G401.6 (cell line): ENCODE measurements at regions not wholly inside any gene's neighbourhood (a gene's known extent, or its start where the extent isn't known, plus 50 kb on each side); places are given as distances from the start of the nearest gene placed in this dataset.

Experiments
- FAIRE-seq: peaks from 2 replicates; lab custom pipeline; 2012; peaks lifted over from hg19 to GRCh38; lab: Jason Lieb, UNC

DNA sequence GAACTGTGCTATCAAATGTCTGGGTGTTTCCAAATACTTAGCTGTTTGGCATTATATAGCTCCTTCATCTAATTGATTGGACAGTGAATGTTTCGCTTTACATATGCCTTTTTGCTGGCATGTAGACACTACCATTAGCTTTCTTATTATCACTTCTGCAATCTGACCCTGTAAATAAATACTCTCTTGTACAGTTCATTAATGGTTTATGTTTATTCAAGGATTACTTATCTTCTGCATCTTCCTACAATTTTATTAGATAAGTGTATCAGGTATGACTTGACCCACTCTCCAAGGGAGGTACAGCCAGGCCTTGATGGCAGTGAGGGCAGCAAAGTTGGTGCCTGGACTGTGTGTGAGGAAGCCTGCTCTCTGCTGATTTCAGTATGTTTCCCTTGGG, 614.1 kb upstream of the SETBP1 start:
- FAIRE-seq: no peak

- no peak for FAIRE-seq
Measured at GRCh38 chr18:44067186-44067585, 613.5 kb upstream of the SETBP1 start.

- FAIRE-seq: no peak
Measured at GRCh38 chr18:44075038-44075437, 605.6 kb upstream of the SETBP1 start.

DNA sequence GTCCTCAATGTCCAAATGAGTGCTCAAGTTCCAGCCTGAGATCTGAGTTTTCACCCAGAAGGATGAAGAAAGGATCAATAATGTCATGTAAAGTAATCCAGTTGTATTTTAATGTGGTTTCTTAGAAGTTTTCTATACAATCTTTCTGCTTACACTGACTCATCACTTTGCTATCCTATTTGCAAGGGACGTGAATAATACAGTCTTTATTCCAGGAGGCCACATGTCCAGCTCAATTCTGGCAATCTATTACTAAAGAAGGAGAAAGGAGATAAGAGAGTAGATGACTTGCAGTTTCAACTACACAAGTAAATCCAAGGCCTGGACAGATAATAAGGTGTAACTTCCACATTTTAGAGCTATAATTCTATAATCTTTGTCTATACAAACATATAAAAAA, 601.1 kb upstream of the SETBP1 start:
- no peak for FAIRE-seq

DNA sequence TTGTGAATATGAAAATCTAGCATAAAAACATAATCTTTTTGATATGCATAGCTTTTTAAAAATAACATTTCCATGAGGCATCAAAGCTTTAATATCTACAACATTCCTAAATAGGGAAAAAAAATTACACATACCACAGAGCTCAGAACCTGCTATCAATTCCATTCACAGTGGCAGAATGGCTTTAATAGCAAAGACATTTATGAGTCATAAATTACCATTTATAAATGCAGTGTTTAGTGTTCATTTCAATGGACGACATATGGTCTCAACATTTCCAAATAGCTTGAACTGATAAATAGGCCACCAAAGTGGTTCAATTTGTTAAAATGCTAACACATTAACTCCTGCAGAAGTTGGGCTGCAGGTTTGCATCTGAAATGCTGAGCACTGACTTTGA, 600.6 kb upstream of the SETBP1 start:
- no peak for FAIRE-seq

- no peak for FAIRE-seq
Measured at GRCh38 chr18:44089732-44090131, 591.0 kb upstream of the SETBP1 start.

DNA sequence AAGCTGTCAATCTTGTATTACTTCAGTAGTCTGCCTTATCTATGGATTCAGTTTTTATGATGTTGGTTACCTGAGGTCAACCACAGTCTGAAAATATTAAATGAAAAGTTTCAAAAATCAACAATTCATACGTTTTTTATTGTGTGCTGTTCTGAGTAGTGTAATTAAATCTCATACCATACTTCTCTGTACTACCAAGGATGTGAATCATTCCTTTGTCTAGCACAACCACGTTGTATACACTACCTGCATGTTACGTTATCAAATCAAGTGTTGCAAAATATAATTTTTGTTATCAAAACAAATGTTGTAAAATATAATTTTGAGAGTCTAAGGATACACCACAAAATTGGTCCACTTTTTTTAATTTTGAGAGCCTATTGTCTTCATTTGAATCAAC, 590.2 kb upstream of the SETBP1 start:
- FAIRE-seq: no peak

DNA sequence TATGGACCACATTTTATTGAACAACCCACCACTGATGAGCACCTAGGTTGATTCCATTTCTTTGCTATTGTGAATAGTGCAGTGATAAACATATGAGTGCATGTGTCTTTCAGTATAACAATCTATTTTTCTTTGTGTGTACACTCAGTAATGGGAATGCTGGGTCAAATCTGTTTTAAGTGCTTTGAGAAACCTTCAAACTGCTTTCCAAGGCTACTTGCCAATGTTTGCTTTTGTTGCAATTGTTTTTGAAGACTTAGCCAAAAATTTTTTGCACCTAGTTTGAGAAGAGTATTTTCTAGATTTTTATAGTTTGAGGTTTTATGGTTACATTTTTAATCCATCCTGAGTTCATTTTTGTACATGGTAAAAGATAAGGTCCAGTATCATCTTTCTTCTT, 587.4 kb upstream of the SETBP1 start:
- no peak for FAIRE-seq

DNA sequence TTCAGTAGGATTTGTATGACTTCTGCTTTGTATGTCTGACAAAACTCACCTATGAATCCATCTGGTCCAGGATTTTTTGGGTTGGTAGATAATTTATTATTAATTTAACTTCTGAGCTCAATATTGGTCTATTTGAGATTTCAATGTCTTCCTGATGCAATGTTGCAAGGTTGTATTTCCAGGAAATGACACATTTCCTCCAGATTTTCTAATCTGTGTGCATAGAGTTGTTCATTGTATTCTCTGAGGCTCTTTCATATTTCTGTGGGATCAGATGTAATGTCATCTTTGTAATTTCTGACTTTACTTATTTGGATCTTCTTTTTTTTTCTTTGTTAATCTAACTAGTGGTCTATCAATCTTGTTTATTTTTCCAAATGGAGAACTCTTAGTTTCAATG, 584.7 kb upstream of the SETBP1 start:
- no peak for FAIRE-seq

DNA sequence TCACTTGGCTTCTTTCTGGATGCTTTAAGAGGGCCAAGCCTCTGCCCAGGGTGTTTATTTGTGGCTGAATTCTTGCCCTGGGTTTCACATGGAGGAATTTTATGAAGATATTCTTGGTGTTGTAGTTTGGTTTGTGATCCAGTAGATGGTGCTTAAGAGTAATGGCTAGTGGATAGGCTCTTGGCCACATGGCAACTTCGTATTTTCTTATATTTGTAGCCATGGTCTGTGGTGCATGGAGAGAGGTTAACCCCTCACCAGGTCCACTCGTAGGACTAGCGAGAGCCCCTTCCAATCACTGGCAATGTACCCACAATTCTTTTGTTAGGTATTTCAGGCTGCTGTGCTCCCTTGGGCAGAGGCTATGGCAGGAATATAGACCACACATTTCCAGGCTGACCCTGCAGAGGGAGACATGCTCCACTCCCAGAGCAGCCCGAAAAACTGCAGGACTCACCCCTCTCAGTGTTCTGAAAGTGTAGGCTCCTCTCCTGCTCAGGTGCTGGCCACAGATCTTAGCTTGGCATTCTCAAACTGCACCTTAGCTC, 582.1 kb upstream of the SETBP1 start:
- FAIRE-seq: no peak

DNA sequence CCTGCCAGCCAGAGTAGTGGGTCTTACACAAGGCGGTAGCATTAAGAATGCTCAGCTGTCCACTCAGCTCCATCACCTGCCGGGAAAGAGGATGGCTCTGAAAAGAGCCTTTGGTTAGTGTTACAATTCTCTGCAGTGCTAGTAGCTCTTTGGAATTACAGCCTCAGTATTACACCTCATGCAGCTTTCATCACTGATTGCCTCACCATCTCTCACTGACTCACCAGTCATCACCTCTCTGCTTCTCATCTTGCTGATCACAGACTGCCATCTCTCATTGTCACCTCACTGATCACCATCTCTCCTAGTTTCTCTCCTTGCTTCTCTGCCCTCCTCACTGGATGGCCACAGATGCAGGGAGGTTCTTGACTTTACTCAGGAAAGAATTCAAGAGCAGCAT, 573.5 kb upstream of the SETBP1 start:
- no peak for FAIRE-seq

GRCh38 chr18:44111337-44111736, 569.4 kb upstream of the SETBP1 start:
- FAIRE-seq: no peak

GRCh38 chr18:44117821-44118220, 562.9 kb upstream of the SETBP1 start:
- FAIRE-seq: no peak

- no peak for FAIRE-seq
Measured at GRCh38 chr18:44119607-44120006, 561.1 kb upstream of the SETBP1 start.

DNA sequence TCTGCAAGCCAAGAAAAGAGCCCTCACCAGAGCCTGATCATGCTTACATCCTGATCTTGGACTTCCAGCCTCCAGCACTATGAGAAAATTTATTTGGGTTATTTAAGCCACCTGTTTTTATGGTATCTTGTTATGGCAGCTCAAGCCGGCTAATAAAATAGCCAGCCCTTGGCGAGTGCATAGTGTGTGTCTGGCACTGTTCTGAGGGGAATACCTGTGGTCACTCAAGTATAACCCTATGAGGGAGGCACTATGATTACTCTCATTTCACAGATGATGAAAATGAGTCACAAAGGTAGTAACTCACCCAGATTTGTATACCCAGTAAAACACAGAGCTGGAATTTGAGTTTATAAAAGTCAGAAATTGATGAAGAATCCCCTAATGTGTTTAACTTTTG, 556.9 kb upstream of the SETBP1 start:
- no peak for FAIRE-seq

GRCh38 chr18:44125446-44125845, 555.2 kb upstream of the SETBP1 start:
- no peak for FAIRE-seq

DNA sequence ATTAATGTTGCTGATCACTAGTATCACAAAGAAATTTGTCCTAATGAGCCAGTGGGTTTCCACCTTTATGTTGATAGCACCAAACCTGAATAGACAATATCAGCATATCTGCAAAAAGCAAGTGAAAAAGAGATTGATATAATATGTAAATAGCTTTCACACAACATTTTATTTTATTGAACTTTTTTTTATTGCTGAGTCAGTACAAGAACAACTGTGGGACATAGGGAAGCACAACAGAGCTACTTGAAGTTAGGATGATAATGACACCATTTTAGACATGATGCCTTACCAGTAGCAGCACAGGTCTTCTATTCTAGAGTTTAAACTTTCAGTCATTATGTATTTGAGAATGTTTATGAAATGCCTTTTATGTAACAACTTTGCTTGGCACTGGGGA, 554.1 kb upstream of the SETBP1 start:
- no peak for FAIRE-seq

DNA sequence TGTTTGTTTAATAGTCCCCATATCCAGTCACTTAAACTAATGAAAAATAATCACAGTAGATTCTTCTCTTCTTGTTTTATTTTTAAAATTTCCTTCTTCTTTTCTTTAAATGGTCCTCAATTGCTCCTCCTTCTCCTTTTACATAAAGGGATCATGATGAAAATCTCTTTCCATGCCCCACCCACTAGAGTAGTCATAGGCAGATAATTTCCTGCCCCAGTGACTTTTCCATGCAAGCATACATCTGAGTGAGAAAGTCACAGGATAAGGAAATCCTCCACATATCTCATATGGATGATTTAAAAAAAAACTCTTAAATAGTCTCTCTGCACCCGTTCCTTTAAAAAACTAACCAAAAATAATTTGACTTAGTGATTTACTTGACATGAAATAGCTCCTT, 552.3 kb upstream of the SETBP1 start:
- FAIRE-seq: no peak

- no peak for FAIRE-seq
Measured at GRCh38 chr18:44130376-44130942, 550.2 kb upstream of the SETBP1 start.

- no peak for FAIRE-seq
Measured at GRCh38 chr18:44133483-44133882, 547.2 kb upstream of the SETBP1 start.

DNA sequence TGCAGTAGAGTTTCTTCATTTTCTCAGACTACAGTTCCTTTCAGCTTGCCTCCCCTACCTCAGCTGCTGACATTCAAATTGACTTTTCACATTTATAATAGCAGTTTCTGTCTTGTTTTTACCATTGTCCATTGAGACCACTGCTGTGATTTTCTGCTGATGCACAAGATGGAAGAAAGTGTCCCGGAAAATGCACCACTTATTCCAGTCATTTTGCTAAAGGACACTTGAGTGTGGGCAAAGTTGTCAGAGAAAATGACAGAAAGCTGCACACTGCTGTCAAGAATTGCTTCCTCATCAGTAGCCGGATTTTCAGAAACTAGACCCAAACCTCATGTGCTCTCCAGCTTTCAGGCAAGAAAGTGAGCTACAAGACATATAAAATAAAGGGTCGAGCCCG, 546.2 kb upstream of the SETBP1 start:
- FAIRE-seq: no peak

DNA sequence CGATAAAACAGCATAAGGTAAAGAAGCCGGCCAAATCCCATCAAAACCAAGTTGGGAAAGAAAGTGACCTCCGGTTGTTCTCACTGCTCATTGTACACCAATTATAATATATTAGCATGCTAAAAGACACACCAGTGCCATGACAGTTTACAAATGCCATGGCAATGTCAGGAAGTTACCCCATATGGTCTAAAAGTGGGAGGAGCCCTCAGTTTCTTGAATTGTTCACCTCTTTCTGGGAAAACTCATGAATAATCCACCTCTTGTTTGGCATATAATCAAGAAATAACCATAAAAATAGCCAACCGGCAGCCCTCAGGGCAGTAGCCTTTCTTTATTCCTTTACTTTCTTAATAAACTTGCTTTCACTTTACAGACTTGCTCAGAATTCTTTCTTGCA, 544.9 kb upstream of the SETBP1 start:
- FAIRE-seq: no peak

GRCh38 chr18:44136326-44136725, 544.4 kb upstream of the SETBP1 start:
- FAIRE-seq: no peak

DNA sequence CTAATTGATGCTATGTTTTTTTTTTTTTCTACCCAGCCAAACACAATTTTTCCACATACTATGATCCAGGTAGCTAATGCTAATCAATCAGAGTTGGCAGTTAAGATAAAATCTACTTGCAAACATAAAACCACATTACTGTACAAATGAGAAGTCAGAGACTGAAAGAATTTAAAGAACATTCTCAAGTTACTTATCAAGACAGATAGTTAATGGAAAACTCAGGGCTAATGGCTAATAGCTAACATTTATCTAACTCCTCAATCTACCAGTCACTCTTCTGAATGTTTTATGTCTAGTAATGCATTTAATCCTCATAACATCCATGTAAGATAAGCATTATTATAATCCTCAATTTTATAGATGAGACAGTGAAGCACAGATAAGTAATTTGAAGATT, 537.6 kb upstream of the SETBP1 start:
- no peak for FAIRE-seq

DNA sequence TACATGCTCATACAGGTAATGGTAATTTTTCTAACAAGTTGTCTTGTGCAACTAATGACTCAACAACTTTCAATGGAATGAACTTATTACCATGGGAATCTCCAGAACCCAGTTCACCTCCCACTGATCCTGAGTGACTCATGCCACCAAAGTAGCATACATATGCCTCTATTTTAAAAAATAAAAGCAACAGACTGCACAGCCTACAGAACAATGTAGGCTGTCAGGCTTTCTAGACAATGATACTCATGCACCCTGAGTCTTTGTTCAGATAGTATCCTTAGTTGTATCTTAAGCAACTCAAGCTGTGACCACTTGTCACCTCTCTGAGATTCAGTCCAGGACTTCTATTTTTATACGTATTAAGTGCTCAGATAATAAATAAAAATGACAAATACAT, 531.0 kb upstream of the SETBP1 start:
- FAIRE-seq: no peak
